ENCODE measurements at regions not wholly inside any gene's neighbourhood (a gene's known extent, or its start where the extent isn't known, plus 50 kb on each side); places are given as distances from the start of the nearest gene placed in this dataset.

GRCh38 chr9:13580760-13581159, 301.3 kb upstream of the MPDZ start:
- no peak for DNase-seq

GRCh38 chr9:13580131-13580530, 300.6 kb upstream of the MPDZ start:
- no peak for DNase-seq

GRCh38 chr9:13576101-13576500, 296.6 kb upstream of the MPDZ start:
- DNase-seq: no peak

GRCh38 chr9:13575558-13575957, 296.1 kb upstream of the MPDZ start:
- DNase-seq: no peak

GRCh38 chr9:13570068-13570974, 290.8 kb upstream of the MPDZ start:
- DNase-seq: no peak

- no peak for DNase-seq
Measured at GRCh38 chr9:13569602-13570067, 290.1 kb upstream of the MPDZ start.

GRCh38 chr9:13568841-13569601, 289.5 kb upstream of the MPDZ start:
- no peak for DNase-seq

GRCh38 chr9:13568405-13568804, 288.9 kb upstream of the MPDZ start:
- no peak for DNase-seq

GRCh38 chr9:13567833-13568232, 288.3 kb upstream of the MPDZ start:
- DNase-seq: no peak

- no peak for DNase-seq
Measured at GRCh38 chr9:13557746-13558145, 278.3 kb upstream of the MPDZ start.

- no peak for DNase-seq
Measured at GRCh38 chr9:13556656-13557055, 277.2 kb upstream of the MPDZ start.

GRCh38 chr9:13555989-13556500, 276.6 kb upstream of the MPDZ start:
- DNase-seq: no peak

- no peak for DNase-seq
Measured at GRCh38 chr9:13555516-13555915, 276.0 kb upstream of the MPDZ start.

- no peak for DNase-seq
Measured at GRCh38 chr9:13554626-13555025, 275.1 kb upstream of the MPDZ start.

GRCh38 chr9:13552606-13553215, 273.2 kb upstream of the MPDZ start:
- no peak for DNase-seq

- DNase-seq: no peak
Measured at GRCh38 chr9:13550519-13550918, 271.0 kb upstream of the MPDZ start.

- DNase-seq: no peak
Measured at GRCh38 chr9:13548535-13548934, 269.0 kb upstream of the MPDZ start.

GRCh38 chr9:13535141-13535540, 255.6 kb upstream of the MPDZ start:
- no peak for DNase-seq

GRCh38 chr9:13534006-13534405, 254.5 kb upstream of the MPDZ start:
- no peak for DNase-seq

GRCh38 chr9:13532407-13532806, 252.9 kb upstream of the MPDZ start:
- DNase-seq: no peak

- DNase-seq: no peak
Measured at GRCh38 chr9:13529321-13530104, 250.0 kb upstream of the MPDZ start.

- DNase-seq: no peak
Measured at GRCh38 chr9:13524245-13524644, 244.8 kb upstream of the MPDZ start.

- DNase-seq: no peak
Measured at GRCh38 chr9:13520069-13520468, 240.6 kb upstream of the MPDZ start.
